ENCODE measurements at regions not wholly inside any gene's neighbourhood (a gene's known extent, or its start where the extent isn't known, plus 50 kb on each side); places are given as distances from the start of the nearest gene placed in this dataset.

DNA sequence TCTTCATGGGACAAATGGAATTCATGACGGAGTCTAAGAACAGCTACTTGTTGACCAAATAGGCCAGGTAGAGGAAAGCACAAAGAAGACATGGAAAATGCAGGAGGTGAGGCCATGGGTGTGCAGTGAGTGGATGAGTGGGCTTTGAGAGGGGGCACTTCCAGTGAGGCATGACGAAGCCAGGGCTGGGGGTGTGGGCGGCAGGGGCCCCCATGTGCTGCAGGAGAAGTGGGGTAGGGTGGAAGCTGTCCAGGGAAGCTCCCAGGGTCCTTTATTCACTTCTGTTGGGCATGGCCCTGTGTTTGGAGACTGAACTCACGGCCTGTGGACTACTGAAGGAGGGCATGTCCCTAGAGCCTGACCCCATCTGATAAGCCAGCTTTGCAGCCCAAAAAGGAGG is 127.6 kb upstream of the SLC25A48 start (continued):
- TF ChIP-seq, protein P1, sequence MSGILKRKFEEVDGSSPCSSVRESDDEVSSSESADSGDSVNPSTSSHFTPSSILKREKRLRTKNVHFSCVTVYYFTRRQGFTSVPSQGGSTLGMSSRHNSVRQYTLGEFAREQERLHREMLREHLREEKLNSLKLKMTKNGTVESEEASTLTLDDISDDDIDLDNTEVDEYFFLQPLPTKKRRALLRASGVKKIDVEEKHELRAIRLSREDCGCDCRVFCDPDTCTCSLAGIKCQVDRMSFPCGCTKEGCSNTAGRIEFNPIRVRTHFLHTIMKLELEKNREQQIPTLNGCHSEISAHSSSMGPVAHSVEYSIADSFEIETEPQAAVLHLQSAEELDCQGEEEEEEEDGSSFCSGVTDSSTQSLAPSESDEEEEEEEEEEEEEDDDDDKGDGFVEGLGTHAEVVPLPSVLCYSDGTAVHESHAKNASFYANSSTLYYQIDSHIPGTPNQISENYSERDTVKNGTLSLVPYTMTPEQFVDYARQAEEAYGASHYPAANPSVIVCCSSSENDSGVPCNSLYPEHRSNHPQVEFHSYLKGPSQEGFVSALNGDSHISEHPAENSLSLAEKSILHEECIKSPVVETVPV (CRISPR knock-in tag; IDR thresholded peaks at IDR 0.05): no peak
- TF ChIP-seq ESRRG (CRISPR knock-in tag; IDR thresholded peaks at IDR 0.05) (no peak), BACH2 (CRISPR knock-in tag; IDR thresholded peaks at IDR 0.05; ENCODE audit: borderline replicate concordance) (no peak), TOX (CRISPR knock-in tag; IDR thresholded peaks at IDR 0.05; ENCODE audit: borderline replicate concordance) (no peak), ZC3H10 (CRISPR knock-in tag; IDR thresholded peaks at IDR 0.05) (no peak)

- TF ChIP-seq TOX (CRISPR knock-in tag; IDR thresholded peaks at IDR 0.05; ENCODE audit: borderline replicate concordance) (no peak), RARB (CRISPR knock-in tag; IDR thresholded peaks at IDR 0.05) (no peak), ZNF8 (CRISPR knock-in tag; IDR thresholded peaks at IDR 0.05) (no peak)
- ATAC-seq: no peak
These were observed 127.7 kb upstream of the CXCL14 start for GRCh38 chr5:135706474-135706873.

DNA sequence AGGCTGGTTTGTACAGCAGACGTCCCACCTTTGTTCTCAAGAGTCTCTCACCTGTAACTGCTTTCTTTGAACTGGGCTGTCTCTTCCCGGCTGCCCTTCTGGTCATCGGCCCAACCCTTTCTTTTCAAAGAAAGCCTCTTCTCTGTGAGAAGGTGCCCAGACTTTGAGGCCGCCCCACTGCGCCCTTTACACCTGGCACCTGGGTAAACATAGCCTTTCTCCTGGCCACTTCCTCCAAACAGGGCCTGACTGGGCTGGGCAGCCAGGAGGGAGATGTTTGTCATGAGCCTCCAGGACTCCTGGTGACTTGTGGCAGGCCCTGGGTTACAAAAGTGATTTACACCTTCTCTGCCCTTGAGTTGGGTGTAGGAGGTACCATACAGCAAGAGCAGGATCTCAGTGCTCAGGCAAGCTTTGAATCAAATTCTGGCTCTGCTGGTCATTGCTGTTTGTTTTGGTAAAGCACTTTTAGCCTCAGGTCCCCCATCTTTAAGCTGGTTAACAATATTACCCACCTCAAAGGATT is 127.2 kb upstream of the CXCL14 start:
- ATAC-seq: no peak
- TF ChIP-seq ZNF70 (CRISPR knock-in tag; IDR thresholded peaks at IDR 0.05): no peak

DNA sequence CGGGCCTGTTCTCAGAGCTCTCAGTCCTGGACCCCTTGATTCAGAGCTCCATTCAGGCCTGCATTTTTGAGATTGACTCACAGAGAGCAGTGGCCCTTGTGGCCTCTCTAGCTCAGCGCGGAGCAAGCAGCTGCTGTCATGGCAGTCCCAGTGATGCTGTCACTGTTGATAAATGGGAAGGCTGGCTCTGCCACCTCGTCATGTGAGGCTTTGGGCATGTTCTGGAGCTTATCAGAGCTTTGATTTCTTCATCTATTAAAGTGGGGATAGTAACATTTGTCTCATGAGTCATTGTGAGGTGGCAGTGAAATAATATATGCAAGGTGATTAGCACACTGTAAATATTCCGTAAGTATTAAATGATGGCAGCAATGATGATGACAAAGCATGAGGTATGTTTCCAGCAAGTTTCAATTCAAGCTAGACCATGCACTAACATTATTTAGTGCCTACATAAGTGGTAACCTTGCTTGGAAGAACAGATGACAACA is 126.4 kb upstream of the CXCL14 start:
- ATAC-seq: no peak; the same call in 2 of the 3 replicates
- TF ChIP-seq ZFP30 (CRISPR knock-in tag; IDR thresholded peaks at IDR 0.05) (no peak), RARB (CRISPR knock-in tag; IDR thresholded peaks at IDR 0.05) (no peak), TSHZ2 (CRISPR knock-in tag; IDR thresholded peaks at IDR 0.05) (no peak), OSR1 (CRISPR knock-in tag; IDR thresholded peaks at IDR 0.05) (no peak), PATZ1 (CRISPR knock-in tag; IDR thresholded peaks at IDR 0.05; ENCODE audit: borderline replicate concordance) (no peak), GLIS3 (CRISPR knock-in tag; IDR thresholded peaks at IDR 0.05) (no peak), ZC3H10 (CRISPR knock-in tag; IDR thresholded peaks at IDR 0.05) (no peak), PPARA (CRISPR knock-in tag; IDR thresholded peaks at IDR 0.05; ENCODE audit: borderline replicate concordance) (no peak), ISL1 (CRISPR knock-in tag; IDR thresholded peaks at IDR 0.05) (no peak), POU6F1 (CRISPR knock-in tag; IDR thresholded peaks at IDR 0.05; ENCODE audit: borderline replicate concordance, low read depth) (no peak), ESRRG (CRISPR knock-in tag; IDR thresholded peaks at IDR 0.05) (no peak), TCF4 (CRISPR knock-in tag; IDR thresholded peaks at IDR 0.05; ENCODE audit: borderline replicate concordance) (no peak), TOX (CRISPR knock-in tag; IDR thresholded peaks at IDR 0.05; ENCODE audit: borderline replicate concordance) (no peak)
- TF ChIP-seq, protein P2, sequence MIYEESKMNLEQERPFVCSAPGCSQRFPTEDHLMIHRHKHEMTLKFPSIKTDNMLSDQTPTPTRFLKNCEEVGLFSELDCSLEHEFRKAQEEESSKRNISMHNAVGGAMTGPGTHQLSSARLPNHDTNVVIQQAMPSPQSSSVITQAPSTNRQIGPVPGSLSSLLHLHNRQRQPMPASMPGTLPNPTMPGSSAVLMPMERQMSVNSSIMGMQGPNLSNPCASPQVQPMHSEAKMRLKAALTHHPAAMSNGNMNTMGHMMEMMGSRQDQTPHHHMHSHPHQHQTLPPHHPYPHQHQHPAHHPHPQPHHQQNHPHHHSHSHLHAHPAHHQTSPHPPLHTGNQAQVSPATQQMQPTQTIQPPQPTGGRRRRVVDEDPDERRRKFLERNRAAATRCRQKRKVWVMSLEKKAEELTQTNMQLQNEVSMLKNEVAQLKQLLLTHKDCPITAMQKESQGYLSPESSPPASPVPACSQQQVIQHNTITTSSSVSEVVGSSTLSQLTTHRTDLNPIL (CRISPR knock-in tag; IDR thresholded peaks at IDR 0.05; ENCODE audit: low read depth): no peak
- TF ChIP-seq, protein P1 (CRISPR knock-in tag; IDR thresholded peaks at IDR 0.05): no peak

Data from SK-N-SH treated with all-trans-retinoic acid at 6 μM for 48 hours (cell line).